Lower lobe of right lung (tissue), 2 donors: ENCODE measurements at regions not wholly inside any gene's neighbourhood (a gene's known extent, or its start where the extent isn't known, plus 50 kb on each side); places are given as distances from the start of the nearest gene placed in this dataset.

Experiments
- ATAC-seq, 2 donors: fragments of 200-7000 bp; cut with Tn5 transposase; one replicate each; pipeline ENCODE4 v1.9.1; 2020 to 2022; ENCODE audit warnings: mild to moderate bottlenecking in 2 of 2, moderate library complexity in 2 of 2
- DNase-seq: peaks from one replicate; pipeline ENCODE4 v3.0.0-alpha.2; 2020
- H3K27ac ChIP-seq: fragments of 200-600 bp; one replicate; pipeline ENCODE4 v1.8.0; 2022
- H3K27me3 ChIP-seq: fragments of 200-600 bp; one replicate; pipeline ENCODE4 v1.8.0; 2022; ENCODE audit warnings: low read depth
- H3K36me3 ChIP-seq: fragments of 200-600 bp; one replicate; pipeline ENCODE4 v1.8.0; 2022; ENCODE audit warnings: mild to moderate bottlenecking
- H3K4me1 ChIP-seq: fragments of 200-600 bp; one replicate; pipeline ENCODE4 v1.8.0; 2022
- H3K4me3 ChIP-seq: fragments of 200-600 bp; one replicate; pipeline ENCODE4 v1.8.0; 2022; ENCODE audit warnings: mild to moderate bottlenecking
- H3K9me3 ChIP-seq: fragments of 200-600 bp; one replicate; pipeline ENCODE4 v1.8.0; 2022
- intact Hi-C: fragments of 100-400 bp; cut with DNase I; formaldehyde crosslinking; loops from one replicate; pipeline ENCODE4 v1.11.0; 2022
- TF ChIP-seq, protein P1 (sequence below): fragments of 200-600 bp; IDR thresholded peaks from one replicate; pipeline ENCODE4 v1.8.0; 2022; ENCODE audit warnings: antibody characterized with exemption, mild to moderate bottlenecking
- donor health status: DM: no; HTN: yes; CAD: no; lungs with severe emphysema.

DNA sequence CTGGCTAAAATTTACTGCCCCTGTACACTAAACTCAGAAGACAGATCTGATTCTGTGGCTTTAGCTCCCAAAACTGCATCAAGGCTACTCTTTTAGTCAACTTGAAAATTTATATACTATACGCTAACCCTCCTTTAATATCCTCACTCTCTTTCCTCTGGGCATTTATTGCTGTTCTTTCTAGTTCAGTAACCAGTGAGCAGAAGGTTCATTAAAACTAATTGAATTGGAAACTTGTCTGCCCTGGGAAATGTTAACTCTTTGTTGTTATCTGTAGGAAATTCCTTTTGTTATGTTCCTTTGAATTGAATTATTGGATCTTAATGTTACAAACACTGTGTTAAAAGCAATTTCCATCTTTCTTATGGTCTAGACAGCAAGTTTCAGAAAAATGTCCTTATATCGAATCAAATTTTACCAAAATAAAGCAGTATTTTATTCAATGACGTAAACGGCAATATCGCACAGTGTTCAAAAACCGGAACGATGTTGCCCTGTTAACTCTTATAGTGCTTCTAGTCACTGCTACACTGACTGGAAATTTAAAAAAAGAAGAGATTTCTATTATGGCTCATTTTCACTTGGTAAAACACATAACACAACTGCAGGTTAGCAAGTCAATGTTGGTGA is 168.3 kb downstream of the NR4A2 start:
- Histone ChIP-seq H3K4me3 (no peak overlapping the region), H3K36me3 (no peaks in the 10 kb centered on the region), H3K4me1 (no peaks in the 10 kb centered on the region), H3K27ac (no peak overlapping the region), H3K27me3 (no peaks in the 10 kb centered on the region), H3K9me3 (no peaks in the 10 kb centered on the region)
- ATAC-seq (no peak), DNase-seq (no peak)
- TF ChIP-seq, protein P1, sequence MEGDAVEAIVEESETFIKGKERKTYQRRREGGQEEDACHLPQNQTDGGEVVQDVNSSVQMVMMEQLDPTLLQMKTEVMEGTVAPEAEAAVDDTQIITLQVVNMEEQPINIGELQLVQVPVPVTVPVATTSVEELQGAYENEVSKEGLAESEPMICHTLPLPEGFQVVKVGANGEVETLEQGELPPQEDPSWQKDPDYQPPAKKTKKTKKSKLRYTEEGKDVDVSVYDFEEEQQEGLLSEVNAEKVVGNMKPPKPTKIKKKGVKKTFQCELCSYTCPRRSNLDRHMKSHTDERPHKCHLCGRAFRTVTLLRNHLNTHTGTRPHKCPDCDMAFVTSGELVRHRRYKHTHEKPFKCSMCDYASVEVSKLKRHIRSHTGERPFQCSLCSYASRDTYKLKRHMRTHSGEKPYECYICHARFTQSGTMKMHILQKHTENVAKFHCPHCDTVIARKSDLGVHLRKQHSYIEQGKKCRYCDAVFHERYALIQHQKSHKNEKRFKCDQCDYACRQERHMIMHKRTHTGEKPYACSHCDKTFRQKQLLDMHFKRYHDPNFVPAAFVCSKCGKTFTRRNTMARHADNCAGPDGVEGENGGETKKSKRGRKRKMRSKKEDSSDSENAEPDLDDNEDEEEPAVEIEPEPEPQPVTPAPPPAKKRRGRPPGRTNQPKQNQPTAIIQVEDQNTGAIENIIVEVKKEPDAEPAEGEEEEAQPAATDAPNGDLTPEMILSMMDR, result no peak
- intact Hi-C loops, result no loop called here

DNA sequence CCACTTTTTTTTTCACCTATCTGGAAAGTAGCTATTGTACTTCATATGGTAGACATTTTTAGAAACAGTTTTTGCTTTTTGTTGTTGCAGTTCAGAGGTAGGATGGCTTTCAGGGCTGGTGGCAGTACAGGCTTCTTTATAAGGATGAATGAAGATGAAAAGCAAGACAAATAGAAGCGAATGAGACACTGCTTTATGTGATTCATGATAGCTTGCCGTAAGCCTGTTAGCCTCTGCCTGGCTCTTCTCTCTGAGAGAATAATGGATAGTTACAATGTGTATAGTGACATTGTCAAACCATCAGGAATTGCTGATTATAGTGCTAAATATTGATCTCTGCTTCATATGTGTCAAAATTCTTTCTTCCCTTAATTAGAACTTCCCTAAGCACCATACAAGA is 173.7 kb downstream of the NR4A2 start:
- no peaks in the 10 kb centered on the region for H3K4me1 ChIP-seq
- no peaks in the 10 kb centered on the region for H3K9me3 ChIP-seq
- TF ChIP-seq, protein P1, result no peak
- H3K36me3 ChIP-seq, result no peaks in the 10 kb centered on the region
- no peak for ATAC-seq
- H3K4me3 ChIP-seq, result no peak overlapping the region
- no peak overlapping the region for H3K27ac ChIP-seq
- intact Hi-C loops, result no loop called here
- no peak for DNase-seq
- H3K27me3 ChIP-seq, result no peaks in the 10 kb centered on the region

DNA sequence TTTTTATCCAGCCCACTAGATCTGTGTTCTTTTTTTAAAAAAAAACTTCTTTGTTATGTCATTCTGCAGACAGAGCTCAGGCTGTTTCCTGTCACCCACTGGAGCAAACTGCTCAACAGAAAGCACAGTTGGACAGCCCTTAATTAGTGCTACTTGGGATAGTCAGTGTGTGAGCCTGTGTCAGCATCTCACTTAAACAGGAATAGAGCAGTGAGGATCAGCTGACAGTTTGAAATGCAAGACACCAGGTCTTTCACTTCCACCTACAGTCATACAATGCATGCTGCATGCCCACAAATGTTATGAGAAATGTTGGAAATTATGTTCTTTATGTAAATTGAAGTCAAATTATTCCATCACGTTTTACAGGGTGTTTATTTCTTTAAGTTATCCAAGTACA is 174.9 kb downstream of the NR4A2 start:
- H3K27ac ChIP-seq, result no peak overlapping the region
- no peaks in the 10 kb centered on the region for H3K36me3 ChIP-seq
- H3K27me3 ChIP-seq, result no peaks in the 10 kb centered on the region
- no peak overlapping the region for H3K4me3 ChIP-seq
- H3K9me3 ChIP-seq, result no peaks in the 10 kb centered on the region
- DNase-seq (no peak), ATAC-seq (no peak)
- H3K4me1 ChIP-seq, result no peaks in the 10 kb centered on the region
- TF ChIP-seq, protein P1, result no peak
- intact Hi-C loops, result no loop called here

GRCh38 chr2:156156580-156156979 is 175.9 kb downstream of the NR4A2 start:
- TF ChIP-seq, protein P1, result no peak
- no peaks in the 10 kb centered on the region for H3K9me3 ChIP-seq
- intact Hi-C loops, result no loop called here
- H3K27ac ChIP-seq, result no peak overlapping the region
- DNase-seq (no peak), ATAC-seq (no peak)
- H3K36me3 ChIP-seq, result no peaks in the 10 kb centered on the region
- H3K27me3 ChIP-seq, result no peaks in the 10 kb centered on the region
- no peak overlapping the region for H3K4me3 ChIP-seq
- no peaks in the 10 kb centered on the region for H3K4me1 ChIP-seq

GRCh38 chr2:156155319-156155718 is 177.2 kb downstream of the NR4A2 start:
- ATAC-seq, result no peak
- Histone ChIP-seq H3K36me3 (no peaks in the 10 kb centered on the region), H3K27ac (no peak overlapping the region), H3K27me3 (no peaks in the 10 kb centered on the region), H3K4me1 (no peaks in the 10 kb centered on the region), H3K9me3 (no peaks in the 10 kb centered on the region), H3K4me3 (no peak overlapping the region)
- TF ChIP-seq, protein P1, result no peak
- intact Hi-C loops, result no loop called here
- no peak for DNase-seq
